AG09319 (cell line): ENCODE measurements at regions not wholly inside any gene's neighbourhood (a gene's known extent, or its start where the extent isn't known, plus 50 kb on each side); places are given as distances from the start of the nearest gene placed in this dataset.

Source experiments
- DNase-seq: peaks from one replicate; pipeline ENCODE4 v3.0.0-alpha.2; 2010; ENCODE audit warnings: low read depth; ENCODE audit errors: extremely low read depth
- CTCF ChIP-seq: IDR thresholded peaks from 2 replicates; pipeline ENCODE4 v1.5.1; 2011; ENCODE audit warnings: low read depth, mild to moderate bottlenecking, inconsistent platforms, low read length, moderate library complexity

GRCh38 chr11:109644152-109644551 lies 222.2 kb downstream of the C11orf87 start:
- no peak for TF ChIP-seq CTCF
- DNase-seq = no peak

GRCh38 chr11:109648804-109649203 lies 226.8 kb downstream of the C11orf87 start:
- TF ChIP-seq CTCF = no peak
- no peak for DNase-seq

- TF ChIP-seq CTCF = no peak
These were observed 232.1 kb downstream of the C11orf87 start for GRCh38 chr11:109654091-109654490.

GRCh38 chr11:109658190-109658589 lies 236.2 kb downstream of the C11orf87 start:
- no peak for DNase-seq
- TF ChIP-seq CTCF = no peak

More at GRCh38 chr11:109654091-109654490, 232.1 kb downstream of the C11orf87 start:
- DNase-seq = no peak

- no peak for TF ChIP-seq CTCF
- DNase-seq = no peak
These were observed 245.7 kb downstream of the C11orf87 start for GRCh38 chr11:109667719-109668118.

- DNase-seq = no peak
- no peak for TF ChIP-seq CTCF
These were observed 247.1 kb downstream of the C11orf87 start for GRCh38 chr11:109668973-109669634.

GRCh38 chr11:109677231-109677630 lies 255.2 kb downstream of the C11orf87 start:
- TF ChIP-seq CTCF = no peak
- no peak for DNase-seq
